Cardiac muscle cell (in vitro differentiated cells and primary cell): ENCODE measurements at regions not wholly inside any gene's neighbourhood (a gene's known extent, or its start where the extent isn't known, plus 50 kb on each side); places are given as distances from the start of the nearest gene placed in this dataset.

Source experiments
- DNase-seq, 2 donors: peaks; one replicate each; pipeline versions ENCODE4 v3.0.0 to v3.0.0-alpha.2; 2010 to 2017; ENCODE audit warnings: low read depth in 1 of 2, low spot score in 1 of 2
- H3K27ac ChIP-seq: fragments of 200-600 bp; sonication (generic); 2 replicates; pipeline ENCODE4 v1.5.1; 2016
- H3K27me3 ChIP-seq: fragments of 200-600 bp; sonication (generic); 2 replicates; pipeline ENCODE4 v1.6.0; 2016; ENCODE audit warnings: control low read depth
- H3K36me3 ChIP-seq: fragments of 200-600 bp; sonication (generic); 2 replicates; pipeline ENCODE4 v1.5.1; 2016; ENCODE audit warnings: control low read depth
- H3K4me1 ChIP-seq: fragments of 200-600 bp; sonication (generic); 2 replicates; pipeline ENCODE4 v1.8.1; 2017; ENCODE audit warnings: low read depth, mild to moderate bottlenecking, mixed run types
- H3K4me3 ChIP-seq: fragments of 200-600 bp; sonication (generic); 2 replicates; pipeline ENCODE4 v1.5.1; 2016; ENCODE audit warnings: mild to moderate bottlenecking
- H3K9me3 ChIP-seq: fragments of 200-600 bp; sonication (generic); 2 replicates; pipeline ENCODE4 v1.5.1; 2017; ENCODE audit warnings: low read depth, mild to moderate bottlenecking, control low read depth
- TF ChIP-seq, protein P1 (sequence below): IDR thresholded peaks from 2 replicates; pipeline ENCODE4 v1.5.1; 2012; ENCODE audit warnings: low read depth, mild to moderate bottlenecking, low read length

DNA sequence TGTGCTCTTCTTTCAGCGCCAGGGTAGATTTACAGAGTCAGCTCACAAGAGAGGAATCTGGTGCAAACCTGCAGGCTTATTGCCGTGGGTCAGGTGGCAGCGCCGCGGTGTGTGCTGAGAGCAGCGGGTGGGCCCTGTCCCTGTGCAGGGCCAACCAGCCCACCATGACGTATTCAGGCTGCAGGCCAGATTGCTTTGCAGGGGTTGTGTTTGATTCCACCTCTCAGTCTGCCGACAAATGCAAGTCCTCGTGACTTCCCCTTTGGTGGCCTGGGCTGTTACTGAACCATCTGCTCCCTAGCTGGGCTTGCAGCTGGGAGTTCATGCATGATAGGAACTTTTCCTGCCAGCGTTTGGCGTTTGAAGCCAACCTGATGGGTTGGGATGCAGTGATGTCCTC, 66.7 kb upstream of the LEP start:
- H3K36me3 ChIP-seq, result no peaks in the 10 kb centered on the region
- H3K4me1 ChIP-seq, result no peaks in the 10 kb centered on the region
- H3K27ac ChIP-seq, result no peak overlapping the region
- peaks cover 70% of the 10 kb centered on the region for H3K27me3 ChIP-seq
- DNase-seq, result no peak
- TF ChIP-seq, protein P1, sequence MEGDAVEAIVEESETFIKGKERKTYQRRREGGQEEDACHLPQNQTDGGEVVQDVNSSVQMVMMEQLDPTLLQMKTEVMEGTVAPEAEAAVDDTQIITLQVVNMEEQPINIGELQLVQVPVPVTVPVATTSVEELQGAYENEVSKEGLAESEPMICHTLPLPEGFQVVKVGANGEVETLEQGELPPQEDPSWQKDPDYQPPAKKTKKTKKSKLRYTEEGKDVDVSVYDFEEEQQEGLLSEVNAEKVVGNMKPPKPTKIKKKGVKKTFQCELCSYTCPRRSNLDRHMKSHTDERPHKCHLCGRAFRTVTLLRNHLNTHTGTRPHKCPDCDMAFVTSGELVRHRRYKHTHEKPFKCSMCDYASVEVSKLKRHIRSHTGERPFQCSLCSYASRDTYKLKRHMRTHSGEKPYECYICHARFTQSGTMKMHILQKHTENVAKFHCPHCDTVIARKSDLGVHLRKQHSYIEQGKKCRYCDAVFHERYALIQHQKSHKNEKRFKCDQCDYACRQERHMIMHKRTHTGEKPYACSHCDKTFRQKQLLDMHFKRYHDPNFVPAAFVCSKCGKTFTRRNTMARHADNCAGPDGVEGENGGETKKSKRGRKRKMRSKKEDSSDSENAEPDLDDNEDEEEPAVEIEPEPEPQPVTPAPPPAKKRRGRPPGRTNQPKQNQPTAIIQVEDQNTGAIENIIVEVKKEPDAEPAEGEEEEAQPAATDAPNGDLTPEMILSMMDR, result no peak
- H3K4me3 ChIP-seq, result no peak overlapping the region
- no peaks in the 10 kb centered on the region for H3K9me3 ChIP-seq

DNA sequence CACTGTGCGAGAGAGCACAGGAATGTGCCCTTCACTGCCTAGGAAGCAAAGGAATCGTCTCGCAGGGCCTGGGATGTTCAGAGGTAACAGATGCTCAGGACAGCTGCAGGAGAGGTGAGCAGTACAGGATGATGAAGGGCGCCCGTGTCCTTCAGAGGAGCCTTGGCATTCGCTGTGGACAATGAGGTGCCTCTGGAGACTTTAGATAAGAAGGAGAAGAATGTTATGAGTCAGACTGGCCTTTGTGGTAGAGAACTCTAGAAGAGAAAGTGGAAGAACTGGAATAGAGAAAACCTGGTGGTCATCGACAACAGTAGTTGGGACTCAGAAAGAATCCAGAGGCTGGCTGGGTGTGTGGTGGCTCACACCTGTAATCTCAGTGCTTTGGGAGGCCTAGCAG, 64.4 kb upstream of the LEP start:
- no peak overlapping the region for H3K4me3 ChIP-seq
- peaks cover 66% of the 10 kb centered on the region for H3K27me3 ChIP-seq
- H3K4me1 ChIP-seq, result no peaks in the 10 kb centered on the region
- DNase-seq, result no peak
- no peaks in the 10 kb centered on the region for H3K36me3 ChIP-seq
- no peak overlapping the region for H3K27ac ChIP-seq
- TF ChIP-seq, protein P1, result no peak
- no peaks in the 10 kb centered on the region for H3K9me3 ChIP-seq

GRCh38 chr7:128177768-128178550, 63.1 kb upstream of the LEP start:
- H3K9me3 ChIP-seq, result no peaks in the 10 kb centered on the region
- no peak overlapping the region for H3K27ac ChIP-seq
- H3K36me3 ChIP-seq, result no peaks in the 10 kb centered on the region
- DNase-seq, result no peak
- peaks cover 66% of the 10 kb centered on the region for H3K27me3 ChIP-seq
- TF ChIP-seq, protein P1, result no peak
- H3K4me1 ChIP-seq, result no peaks in the 10 kb centered on the region
- H3K4me3 ChIP-seq, result no peak overlapping the region

DNA sequence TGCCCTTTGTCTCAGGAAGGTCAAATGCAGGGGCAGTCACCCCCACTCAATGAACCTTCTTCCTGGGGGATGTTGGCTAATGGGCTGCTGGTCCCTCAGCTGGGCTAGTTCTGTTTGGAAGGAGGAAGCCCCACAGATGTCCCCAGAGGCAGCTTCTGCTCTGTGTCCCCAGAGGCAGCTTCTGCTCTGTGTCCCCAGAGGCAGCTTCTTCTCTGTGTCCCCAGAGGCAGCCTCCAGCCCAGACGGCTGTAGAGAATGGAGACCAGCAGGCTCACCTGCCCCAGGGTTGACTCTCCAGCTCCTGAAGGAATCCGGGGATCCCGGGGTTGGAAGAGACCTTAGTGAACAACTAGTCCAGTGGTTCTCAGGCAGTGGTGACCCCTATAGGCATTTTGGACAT, 62.5 kb upstream of the LEP start:
- Histone ChIP-seq H3K27me3 (peaks cover 63% of the 10 kb centered on the region), H3K9me3 (no peaks in the 10 kb centered on the region), H3K27ac (no peak overlapping the region), H3K4me1 (no peaks in the 10 kb centered on the region), H3K36me3 (no peaks in the 10 kb centered on the region), H3K4me3 (no peak overlapping the region)
- DNase-seq, result no peak
- TF ChIP-seq, protein P1, result no peak

DNA sequence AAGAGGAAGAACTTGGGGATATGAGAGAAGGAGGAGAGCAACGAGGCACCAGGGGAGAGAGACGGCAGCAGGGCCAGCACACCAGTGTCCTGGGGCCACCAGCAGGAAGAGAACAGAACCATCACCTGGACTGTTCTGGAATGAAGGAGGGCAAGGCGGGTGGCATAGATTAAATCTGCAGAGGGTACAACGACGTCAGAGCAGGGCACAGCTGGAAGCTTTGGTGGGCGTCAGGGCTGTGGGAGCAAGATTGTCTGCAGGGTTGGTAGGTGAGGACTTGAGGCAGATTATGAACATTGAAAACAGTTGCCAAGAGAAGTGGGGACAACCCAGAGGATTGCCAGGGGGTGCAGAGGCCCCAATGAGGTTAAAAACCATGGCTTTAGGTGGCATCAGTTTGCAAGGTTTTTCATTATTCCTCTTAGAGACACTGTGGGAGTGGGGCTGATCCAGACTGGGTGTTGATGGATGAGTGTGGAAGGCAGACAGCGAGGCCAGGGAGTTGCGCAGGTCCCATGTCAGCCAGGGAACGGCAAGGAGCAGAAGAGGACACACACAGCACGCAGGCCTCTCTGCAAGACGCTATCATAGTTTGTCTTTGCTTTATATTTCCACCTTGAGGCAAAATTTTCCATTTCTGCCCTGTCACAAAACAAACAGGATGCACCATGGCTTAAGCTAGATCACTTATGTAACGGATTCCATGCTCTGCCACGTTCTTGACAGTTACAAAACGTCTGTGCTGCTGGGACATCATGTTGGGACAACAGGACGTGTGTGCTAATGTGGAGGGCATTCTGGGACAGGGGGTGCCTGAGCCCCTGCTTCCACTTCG, 52.5 kb upstream of the LEP start:
- Histone ChIP-seq H3K27ac (no peak overlapping the region), H3K4me3 (no peak overlapping the region), H3K36me3 (no peaks in the 10 kb centered on the region), H3K4me1 (no peaks in the 10 kb centered on the region), H3K27me3 (peaks cover 31% of the 10 kb centered on the region), H3K9me3 (no peaks in the 10 kb centered on the region)
- no peak for DNase-seq
- TF ChIP-seq, protein P1, result no peak
